Activated CD4-positive, CD25-positive, alpha-beta regulatory T cell treated with anti-CD3 and anti-CD28 coated beads, Interleukin-2, amount 50 U/mL, for 24 hours (primary cell): ENCODE measurements at regions not wholly inside any gene's neighbourhood (a gene's known extent, or its start where the extent isn't known, plus 50 kb on each side); places are given as distances from the start of the nearest gene placed in this dataset.
"Not testable (repeated sequence)": the region's sequence is repeated elsewhere in the genome, so short reads cannot be mapped to it uniquely, and the experiment has no call there.

ENCODE experiments used
- ATAC-seq, 2 donors: fragments of 150-1000 bp; cut with Tn5 transposase; one replicate each; pipeline ENCODE4 v1.10.0; 2021; ENCODE audit warnings: mild to moderate bottlenecking in 1 of 2, moderate library complexity in 1 of 2

- ATAC-seq = not testable (repeated sequence)
Observed at GRCh38 chr13:87604437-87604836, 66.7 kb upstream of the SLITRK5 start.

- no peak for ATAC-seq
Observed at GRCh38 chr13:87607266-87607665, 63.9 kb upstream of the SLITRK5 start.

GRCh38 chr13:87614276-87614675, 56.9 kb upstream of the SLITRK5 start:
- ATAC-seq = no peak
